HS-5 (cell line): ENCODE measurements at regions not wholly inside any gene's neighbourhood (a gene's known extent, or its start where the extent isn't known, plus 50 kb on each side); places are given as distances from the start of the nearest gene placed in this dataset.

Experiments
- DNase-seq: peaks from one replicate; pipeline ENCODE4 v3.0.0-alpha.2; 2012; ENCODE audit warnings: low read depth

GRCh38 chr18:73962256-73962655 lies 185.4 kb downstream of the FBXO15 start:
- peak; percentile 70 for DNase-seq

GRCh38 chr18:73961804-73962203 lies 185.8 kb downstream of the FBXO15 start:
- no peak for DNase-seq

GRCh38 chr18:73959352-73959751 lies 188.3 kb downstream of the FBXO15 start:
- no peak for DNase-seq

GRCh38 chr18:73954268-73954667 lies 193.4 kb downstream of the FBXO15 start:
- DNase-seq: no peak

DNA sequence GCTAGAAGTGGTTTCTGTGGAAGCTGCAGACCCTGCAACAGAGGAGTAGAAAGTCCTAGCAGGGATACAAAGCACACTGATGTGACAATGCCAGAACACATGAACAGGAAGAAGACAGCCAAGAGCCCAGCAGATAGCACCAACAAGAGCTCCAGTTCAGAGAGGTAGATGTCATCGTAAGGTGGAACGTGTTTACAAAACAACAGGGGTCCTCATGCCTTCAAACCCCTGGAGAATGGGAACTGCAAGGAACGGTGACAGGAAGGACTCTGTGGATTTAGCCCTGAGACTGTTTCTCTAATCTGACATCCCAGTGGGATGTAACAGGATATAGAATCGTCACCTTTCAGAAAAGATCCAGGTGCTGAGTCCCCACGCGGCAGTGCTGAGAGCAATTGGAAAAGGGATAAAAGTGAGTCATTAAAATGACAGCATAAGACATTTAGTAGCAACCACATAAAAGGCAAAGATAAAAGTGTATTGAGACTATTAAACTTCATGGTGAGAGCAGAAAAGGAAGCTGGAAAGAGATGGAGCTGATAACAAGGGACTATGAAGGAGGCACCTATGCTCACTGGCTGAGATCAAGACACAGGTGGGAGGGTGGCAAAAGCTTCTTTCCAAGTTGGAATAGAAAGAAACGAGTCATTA lies 195.2 kb downstream of the FBXO15 start:
- no peak for DNase-seq

DNA sequence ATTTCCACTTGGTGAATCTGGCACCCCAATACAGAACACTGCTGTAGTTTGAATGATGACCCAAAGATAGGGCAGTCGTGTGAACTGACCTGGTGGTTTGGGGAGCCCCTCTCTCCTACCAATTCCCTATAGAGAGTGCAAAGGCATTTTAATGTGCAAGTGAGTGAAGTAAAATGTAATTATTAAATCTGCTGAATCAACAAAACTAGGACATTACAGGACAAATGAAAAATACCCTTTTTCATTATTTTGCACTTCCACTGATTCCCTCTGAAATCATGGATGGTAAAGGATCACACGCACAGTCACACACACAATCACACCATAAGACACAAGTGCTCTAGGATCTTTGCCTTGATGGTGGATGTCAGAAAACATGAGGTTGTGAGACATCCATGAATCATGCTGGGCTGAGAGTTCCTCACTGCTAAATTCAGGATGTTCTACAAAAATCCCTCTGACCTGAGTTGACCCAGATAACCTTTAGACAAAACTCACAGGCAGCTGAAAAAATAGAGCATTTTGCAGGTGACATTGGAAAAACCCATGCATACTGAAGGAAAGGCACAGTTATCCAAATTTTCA lies 197.4 kb downstream of the FBXO15 start:
- DNase-seq: no peak

DNA sequence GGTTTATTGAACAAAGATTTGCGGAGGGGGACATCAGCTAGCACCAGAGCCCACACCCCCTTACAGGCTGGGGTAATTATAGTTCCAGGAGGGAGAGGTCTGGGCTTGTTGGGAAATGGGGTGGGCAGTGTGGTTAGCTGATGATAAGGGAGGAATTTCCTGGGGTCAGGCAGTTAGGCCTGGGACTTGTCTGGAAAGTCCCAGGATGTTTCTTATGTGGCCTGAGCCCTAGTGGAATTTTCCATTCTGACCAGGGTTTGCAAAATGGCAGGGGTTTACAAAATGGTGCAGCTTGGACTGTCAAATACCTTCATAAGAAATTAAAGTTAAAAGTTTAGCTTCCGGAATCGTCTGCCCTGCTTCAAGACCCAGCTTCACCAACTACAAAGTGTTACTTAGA lies 199.1 kb downstream of the FBXO15 start:
- DNase-seq: no peak

- DNase-seq: no peak
Measured at GRCh38 chr18:73948084-73948483, 199.6 kb downstream of the FBXO15 start.

GRCh38 chr18:73947180-73947921 lies 200.3 kb downstream of the FBXO15 start:
- no peak for DNase-seq

- no peak for DNase-seq
Measured at GRCh38 chr18:73945130-73945792, 202.4 kb downstream of the FBXO15 start.

DNA sequence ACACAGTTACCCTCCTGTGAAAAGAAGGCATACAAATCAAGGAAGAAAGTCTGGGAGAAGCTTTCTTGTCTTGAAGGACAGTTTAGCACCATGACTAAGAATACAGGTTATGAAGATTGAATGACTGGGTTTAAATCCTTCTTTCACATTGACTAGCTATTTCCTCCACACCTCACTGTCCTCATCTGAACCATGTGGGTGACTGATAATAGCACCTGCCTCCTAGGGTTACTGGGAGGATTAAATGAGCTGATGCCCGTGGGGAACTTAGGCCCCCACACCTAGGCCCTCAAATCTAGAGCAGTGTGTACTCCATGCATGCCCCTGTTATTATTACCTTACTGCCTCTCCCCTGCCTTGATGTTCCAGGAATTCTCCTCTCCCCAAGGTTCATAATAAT lies 202.9 kb downstream of the FBXO15 start:
- DNase-seq: no peak

DNA sequence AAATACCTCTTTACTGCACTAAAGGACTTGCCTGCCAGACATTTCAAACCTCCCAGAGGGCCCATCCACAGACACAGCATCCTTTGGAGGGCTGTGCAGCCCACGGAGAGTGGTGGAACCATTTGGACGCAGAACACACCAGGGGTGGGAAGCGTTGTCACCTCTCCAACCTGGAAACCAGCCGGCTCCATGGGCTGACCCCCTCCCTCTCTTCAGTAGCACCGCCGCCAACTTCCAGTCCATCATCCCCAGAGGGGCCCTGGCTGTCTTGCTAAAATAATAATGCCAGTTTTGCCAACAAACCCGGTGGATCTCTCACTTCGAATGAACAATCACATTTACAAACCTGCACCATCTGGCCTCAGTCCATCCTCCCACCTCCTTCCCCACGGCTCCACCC lies 203.9 kb downstream of the FBXO15 start:
- no peak for DNase-seq

DNA sequence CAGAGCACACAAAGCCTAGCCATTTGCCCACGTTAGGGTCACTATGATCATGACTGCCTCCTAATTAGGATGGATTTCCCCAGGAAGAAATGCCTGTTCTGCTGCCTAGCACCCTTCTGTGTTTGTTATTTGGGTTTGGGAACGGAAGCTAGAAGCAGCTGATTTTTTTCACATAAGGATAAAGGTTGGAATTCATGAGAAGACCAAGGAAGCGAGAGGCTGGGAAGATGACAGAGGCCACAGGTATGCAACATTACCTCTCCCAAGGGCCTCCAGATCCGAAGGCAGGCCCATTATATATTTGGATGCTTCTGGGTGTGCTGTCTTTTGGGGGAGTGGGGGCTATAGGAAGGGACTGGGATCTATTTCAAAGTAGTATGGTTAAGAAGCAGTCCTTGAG lies 204.7 kb downstream of the FBXO15 start:
- no peak for DNase-seq

DNA sequence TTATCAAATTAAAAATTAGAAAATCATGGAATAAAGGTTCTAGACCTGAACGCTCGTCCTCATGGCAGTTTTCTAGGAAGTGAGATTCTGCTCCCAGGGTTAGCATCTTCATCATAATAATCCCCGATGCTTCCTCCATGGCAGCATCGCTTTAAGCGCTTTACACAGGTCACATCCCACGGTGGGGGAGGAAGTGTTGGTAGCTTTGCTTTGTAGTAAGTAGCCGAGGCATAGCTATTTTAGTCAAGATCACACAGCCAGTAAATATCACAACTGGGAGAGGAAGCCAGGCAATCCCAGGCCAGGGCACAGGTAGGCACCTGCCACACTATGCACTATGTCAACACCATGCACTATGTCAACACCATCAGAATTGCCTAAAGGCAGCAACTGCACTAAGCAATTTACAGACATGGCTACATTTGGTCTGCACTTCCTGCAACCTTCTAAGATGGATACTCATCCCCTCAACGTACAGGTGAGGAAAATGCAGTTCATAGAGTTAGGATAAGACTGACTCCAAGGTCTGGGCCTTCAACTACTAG lies 205.5 kb downstream of the FBXO15 start:
- no peak for DNase-seq

- DNase-seq: no peak
Measured at GRCh38 chr18:73940721-73941120, 206.9 kb downstream of the FBXO15 start.

GRCh38 chr18:73939391-73939790 lies 208.2 kb downstream of the FBXO15 start:
- DNase-seq: no peak

DNA sequence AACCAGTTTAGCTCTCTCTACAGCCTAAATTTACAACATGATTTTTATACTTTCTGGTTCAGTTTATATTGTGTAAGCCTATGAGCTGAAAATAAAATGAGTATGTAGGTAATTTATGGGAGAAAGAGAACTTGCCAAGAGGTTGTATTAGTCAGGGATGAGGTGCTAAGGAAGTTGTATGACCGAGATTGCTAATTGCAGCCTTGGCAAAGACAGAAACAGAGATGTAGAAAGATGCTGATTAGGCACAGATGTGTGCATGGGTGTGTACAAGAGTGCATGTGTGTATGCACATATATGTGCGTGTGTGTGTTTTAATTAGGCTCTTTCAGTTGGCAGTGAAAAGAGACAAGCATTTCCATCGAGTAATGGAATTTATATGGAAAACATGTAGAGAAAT lies 213.9 kb downstream of the FBXO15 start:
- DNase-seq: no peak

DNA sequence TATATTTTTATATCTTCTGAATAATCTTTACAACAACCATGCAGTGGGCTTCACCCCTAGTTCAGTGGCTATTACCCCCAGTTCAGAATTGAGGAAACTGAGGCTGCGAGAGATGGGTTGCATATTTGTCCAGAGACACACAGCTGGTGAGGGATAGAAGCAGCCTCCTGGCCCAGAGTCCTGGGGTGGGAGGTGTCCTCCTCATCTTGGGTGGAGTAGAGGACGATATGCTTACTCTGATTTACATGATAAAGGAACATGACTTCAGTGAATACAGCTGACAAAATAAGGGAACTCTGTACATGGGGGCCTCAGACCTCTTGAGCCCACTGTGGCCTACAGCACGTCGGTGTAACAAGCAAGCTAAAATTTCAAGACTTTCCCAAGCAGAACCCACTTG lies 214.7 kb downstream of the FBXO15 start:
- DNase-seq: no peak

- no peak for DNase-seq
Measured at GRCh38 chr18:73927496-73927895, 220.1 kb downstream of the FBXO15 start.

DNA sequence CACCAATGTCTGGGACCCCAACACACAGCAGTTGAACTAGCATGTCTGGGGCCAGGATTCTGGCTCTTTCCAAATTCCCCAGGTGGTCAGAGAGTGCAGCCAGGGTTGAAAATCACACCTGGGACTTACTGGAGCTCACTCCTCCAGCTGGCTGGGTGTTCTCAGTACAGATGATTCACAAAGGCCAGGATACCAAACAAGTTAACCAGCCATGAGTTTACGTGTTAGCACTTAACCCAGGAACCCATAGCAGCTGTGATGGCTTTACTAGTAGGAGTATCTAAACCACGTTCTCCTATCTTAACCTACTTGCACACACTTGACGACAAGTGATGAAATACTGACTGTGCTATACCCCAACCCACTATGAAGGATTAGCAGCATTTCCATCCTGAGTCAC lies 222.8 kb downstream of the FBXO15 start:
- no peak for DNase-seq

DNA sequence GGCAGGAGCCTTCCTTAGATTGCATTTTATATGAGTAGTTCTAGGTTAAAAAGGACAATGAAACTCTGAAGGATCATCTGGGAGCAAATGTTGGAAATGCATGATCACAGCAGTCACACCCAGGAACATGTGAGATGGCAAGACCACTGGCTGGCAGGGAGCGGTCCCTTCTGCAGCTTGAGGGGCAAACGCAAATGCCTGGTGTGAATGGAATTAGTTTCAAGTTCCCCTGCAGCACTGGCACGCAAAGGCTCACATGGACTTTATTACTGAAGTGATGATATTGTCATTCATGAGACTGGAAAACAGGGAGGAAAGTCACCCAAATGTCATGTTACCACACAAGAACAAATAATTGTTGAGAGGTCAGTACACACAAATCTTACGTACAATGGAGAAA lies 223.3 kb downstream of the FBXO15 start:
- DNase-seq: no peak

- no peak for DNase-seq
Measured at GRCh38 chr18:73923866-73924265, 223.8 kb downstream of the FBXO15 start.

- DNase-seq: no peak
Measured at GRCh38 chr18:73920033-73920432, 227.6 kb downstream of the FBXO15 start.
